Skin epidermis (tissue), 12 donors: ENCODE measurements at regions not wholly inside any gene's neighbourhood (a gene's known extent, or its start where the extent isn't known, plus 50 kb on each side); places are given as distances from the start of the nearest gene placed in this dataset.

Source experiments
- H3K27ac ChIP-seq, 21 experiments: fragments of 200-600 bp; sonication (generic) in 11 of 21; one replicate each; pipeline ENCODE4 v1.5.0; 2020; ENCODE audit warnings: mild to moderate bottlenecking in 3 of 21, inconsistent platforms in 2 of 21, moderate library complexity in 2 of 21
- H3K4me3 ChIP-seq, 7 experiments: fragments of 200-600 bp; sonication (generic) in 2 of 7; one replicate each; pipeline ENCODE4 v1.5.0; 2020; ENCODE audit warnings: inconsistent platforms in 2 of 7, mild to moderate bottlenecking in 2 of 7, moderate library complexity in 1 of 7

- H3K4me3 ChIP-seq: no peak overlapping the region
- no peak overlapping the region for H3K27ac ChIP-seq
Observed at GRCh38 chr10:22875581-22875980, 52.3 kb upstream of the ARMC3 start.

GRCh38 chr10:22874189-22874854, 53.5 kb upstream of the ARMC3 start:
- Histone ChIP-seq H3K4me3 (no peak overlapping the region), H3K27ac (no peak overlapping the region)

- H3K4me3 ChIP-seq: no peak overlapping the region
- H3K27ac ChIP-seq: no peak overlapping the region
Observed at GRCh38 chr10:22856444-22857074, 71.3 kb upstream of the ARMC3 start.

- H3K27ac ChIP-seq: no peak overlapping the region
- H3K4me3 ChIP-seq: no peak overlapping the region
Observed at GRCh38 chr10:22854935-22855421, 72.9 kb upstream of the ARMC3 start.

GRCh38 chr10:22853906-22854447, 73.9 kb upstream of the ARMC3 start:
- no peak overlapping the region for H3K27ac ChIP-seq
- H3K4me3 ChIP-seq: no peak overlapping the region

GRCh38 chr10:22852712-22853353, 75.0 kb upstream of the ARMC3 start:
- Histone ChIP-seq H3K4me3 (no peak overlapping the region), H3K27ac (no peak overlapping the region)

- H3K27ac ChIP-seq: no peak overlapping the region
- no peak overlapping the region for H3K4me3 ChIP-seq
Observed at GRCh38 chr10:22851865-22852239, 76.0 kb upstream of the ARMC3 start.

- Histone ChIP-seq H3K4me3 (no peak overlapping the region), H3K27ac (no peak overlapping the region)
Observed at GRCh38 chr10:22850541-22850940, 77.3 kb upstream of the ARMC3 start.

GRCh38 chr10:22849077-22849805, 78.6 kb upstream of the ARMC3 start:
- H3K27ac ChIP-seq: peak overlapping the region in 14 of 21 experiments; percentile 2 to 62 (median 39)
- no peak overlapping the region for H3K4me3 ChIP-seq

GRCh38 chr10:22848509-22848908, 79.3 kb upstream of the ARMC3 start:
- no peak overlapping the region for H3K4me3 ChIP-seq
- H3K27ac ChIP-seq: peak overlapping the region in 3 of 21 experiments; percentile 19 to 59 (median 31)

GRCh38 chr10:22846294-22846693, 81.6 kb upstream of the ARMC3 start:
- H3K4me3 ChIP-seq: no peak overlapping the region
- no peak overlapping the region for H3K27ac ChIP-seq

GRCh38 chr10:22839639-22840038, 88.2 kb upstream of the ARMC3 start:
- H3K27ac ChIP-seq: no peak overlapping the region
- no peak overlapping the region for H3K4me3 ChIP-seq

GRCh38 chr10:22837771-22838170, 90.1 kb upstream of the ARMC3 start:
- no peak overlapping the region for H3K4me3 ChIP-seq
- H3K27ac ChIP-seq: no peak overlapping the region

GRCh38 chr10:22837351-22837750, 90.5 kb upstream of the ARMC3 start:
- Histone ChIP-seq H3K27ac (no peak overlapping the region), H3K4me3 (no peak overlapping the region)

- no peak overlapping the region for H3K27ac ChIP-seq
- no peak overlapping the region for H3K4me3 ChIP-seq
Observed at GRCh38 chr10:22834471-22834870, 93.4 kb upstream of the ARMC3 start.

GRCh38 chr10:22833781-22834180, 94.1 kb upstream of the ARMC3 start:
- H3K4me3 ChIP-seq: no peak overlapping the region
- H3K27ac ChIP-seq: no peak overlapping the region

- no peak overlapping the region for H3K4me3 ChIP-seq
- no peak overlapping the region for H3K27ac ChIP-seq
Observed at GRCh38 chr10:22833353-22833752, 94.5 kb upstream of the ARMC3 start.

GRCh38 chr10:22832851-22833250, 95.0 kb upstream of the ARMC3 start:
- no peak overlapping the region for H3K27ac ChIP-seq

GRCh38 chr10:22832066-22832602, 95.7 kb upstream of the ARMC3 start:
- H3K27ac ChIP-seq: no peak overlapping the region
- no peak overlapping the region for H3K4me3 ChIP-seq

More at GRCh38 chr10:22832851-22833250, 95.0 kb upstream of the ARMC3 start:
- no peak overlapping the region for H3K4me3 ChIP-seq

GRCh38 chr10:22831586-22831985, 96.3 kb upstream of the ARMC3 start:
- no peak overlapping the region for H3K4me3 ChIP-seq
- no peak overlapping the region for H3K27ac ChIP-seq
